ENCODE measurements at regions not wholly inside any gene's neighbourhood (a gene's known extent, or its start where the extent isn't known, plus 50 kb on each side); places are given as distances from the start of the nearest gene placed in this dataset.
"Not testable (repeated sequence)": the region's sequence is repeated elsewhere in the genome, so short reads cannot be mapped to it uniquely, and the experiment has no call there.

DNA sequence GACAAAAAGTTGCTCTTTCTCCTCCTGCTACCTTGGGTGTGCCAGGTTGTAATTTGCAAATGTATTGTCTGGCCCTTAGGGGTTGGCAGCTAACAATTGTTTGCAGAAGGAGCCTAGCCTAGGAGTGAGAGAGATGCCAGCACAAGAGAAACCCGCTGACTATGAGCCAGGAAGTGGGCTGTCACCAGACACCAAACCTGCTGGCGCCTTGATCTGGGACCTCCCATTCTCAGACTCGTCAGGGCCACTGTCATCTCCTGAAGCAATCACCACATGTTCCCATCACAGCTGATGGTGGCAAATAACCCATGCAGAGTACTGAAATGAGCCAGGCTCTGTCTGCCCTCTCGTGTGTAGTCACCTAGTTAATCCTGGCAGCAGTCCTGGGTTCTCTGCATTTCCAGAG lies 406.4 kb upstream of the NPAP1 start:
- no peaks in the 10 kb centered on the region for H3K9me3 ChIP-seq (ENCODE audit: control insufficient read depth, low read length)
- H3K36me3 ChIP-seq (ENCODE audit: control insufficient read depth, insufficient read depth, low read length, severe bottlenecking): no peaks in the 10 kb centered on the region
- DNase-seq (ENCODE audit: low read depth): no peak
- H3K4me1 ChIP-seq (ENCODE audit: control insufficient read depth, insufficient read depth, low read length): no peaks in the 10 kb centered on the region
- no peak overlapping the region for H3K4me3 ChIP-seq (ENCODE audit: low read length)
- H3K27me3 ChIP-seq (replicated peaks; ENCODE audit: control insufficient read depth, insufficient read depth, low read length): no peaks in the 10 kb centered on the region
- H3K9ac ChIP-seq (ENCODE audit: low read length): no peak overlapping the region

DNA sequence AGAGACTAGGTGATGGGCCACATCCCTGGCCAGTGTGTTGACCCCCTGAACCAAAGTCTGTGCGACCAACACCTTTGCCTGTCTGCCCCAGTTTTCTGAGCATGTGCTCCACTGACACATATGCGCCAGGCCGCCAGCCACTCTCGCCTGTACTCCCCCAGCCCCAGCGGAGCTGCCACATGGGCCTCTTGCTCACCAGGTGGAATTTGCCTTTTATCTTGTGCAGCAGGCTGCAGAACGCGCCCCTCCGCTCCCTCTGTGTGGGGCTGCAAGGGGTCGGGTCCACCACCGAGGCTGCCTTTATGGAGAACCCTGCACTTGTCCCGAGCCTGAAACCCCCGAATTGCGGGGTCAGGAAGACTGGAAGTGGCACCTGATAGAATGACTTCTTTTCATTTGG lies 405.7 kb upstream of the NPAP1 start:
- H3K9ac ChIP-seq (ENCODE audit: low read length): no peak overlapping the region
- no peaks in the 10 kb centered on the region for H3K36me3 ChIP-seq (ENCODE audit: control insufficient read depth, insufficient read depth, low read length, severe bottlenecking)
- no peaks in the 10 kb centered on the region for H3K9me3 ChIP-seq (ENCODE audit: control insufficient read depth, low read length)
- no peaks in the 10 kb centered on the region for H3K4me1 ChIP-seq (ENCODE audit: control insufficient read depth, insufficient read depth, low read length)
- H3K27me3 ChIP-seq (replicated peaks; ENCODE audit: control insufficient read depth, insufficient read depth, low read length): no peaks in the 10 kb centered on the region
- no peak for DNase-seq (ENCODE audit: low read depth)
- H3K4me3 ChIP-seq (ENCODE audit: low read length): no peak overlapping the region

DNA sequence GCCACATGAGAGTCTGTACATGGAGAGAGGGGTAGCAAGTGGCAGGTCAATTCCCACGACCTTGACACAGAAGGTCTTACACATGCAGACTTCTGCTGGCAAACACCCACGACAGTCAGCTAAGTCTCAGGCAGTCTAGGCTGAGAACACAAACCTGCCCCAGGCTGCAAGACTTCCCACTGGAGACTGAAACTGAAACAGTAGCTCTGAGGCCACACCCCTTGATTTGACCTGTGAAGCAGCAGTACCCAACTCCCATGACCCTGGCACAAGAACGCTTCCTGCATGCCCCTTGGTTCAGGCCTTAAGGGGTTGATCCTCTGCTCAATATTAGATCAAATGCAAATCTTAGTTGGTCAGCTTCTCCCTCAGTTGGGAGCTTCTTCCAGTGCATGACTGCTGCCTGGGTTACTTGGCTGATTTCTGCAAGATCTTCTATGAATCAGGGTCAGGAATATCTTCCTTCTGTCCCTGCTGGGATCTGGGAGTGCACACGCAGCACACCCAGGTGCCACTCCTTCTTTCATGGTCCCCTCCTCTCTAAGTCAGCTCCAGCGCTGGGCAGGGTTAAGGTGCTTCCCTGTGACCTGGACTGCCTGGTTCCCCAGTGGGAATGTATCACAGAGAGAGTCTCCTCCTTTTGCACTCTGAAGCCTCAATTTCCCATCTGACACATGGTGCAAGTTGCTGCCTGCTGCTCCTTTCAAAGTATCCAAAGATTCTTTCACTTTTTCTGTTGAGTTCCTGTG lies 403.9 kb upstream of the NPAP1 start:
- H3K9ac ChIP-seq (ENCODE audit: low read length): not testable (repeated sequence)

DNA sequence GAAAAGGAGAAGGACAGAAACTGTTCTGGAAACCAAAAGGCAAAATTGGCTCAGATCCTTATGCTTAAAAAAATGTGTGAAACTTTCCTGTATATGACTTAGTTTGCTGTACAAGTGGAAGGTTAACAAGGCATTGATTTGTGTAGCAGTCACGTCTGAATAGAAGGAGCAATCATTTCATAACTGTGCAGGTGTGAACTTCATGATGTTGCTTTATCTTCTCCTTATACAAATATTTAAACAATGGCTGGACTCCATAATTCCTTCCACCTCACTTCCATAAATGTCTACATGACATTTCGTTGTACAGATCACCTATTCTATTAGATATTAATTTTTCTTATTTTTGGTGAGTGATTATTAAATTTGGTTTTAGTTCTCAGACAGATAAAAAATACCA lies 382.7 kb upstream of the NPAP1 start:
- Histone ChIP-seq H3K9me3 (ENCODE audit: control insufficient read depth, low read length) (no peaks in the 10 kb centered on the region), H3K36me3 (ENCODE audit: control insufficient read depth, insufficient read depth, low read length, severe bottlenecking) (no peaks in the 10 kb centered on the region), H3K27me3 (replicated peaks; ENCODE audit: control insufficient read depth, insufficient read depth, low read length) (no peaks in the 10 kb centered on the region), H3K4me1 (ENCODE audit: control insufficient read depth, insufficient read depth, low read length) (no peaks in the 10 kb centered on the region), H3K4me3 (ENCODE audit: low read length) (no peak overlapping the region), H3K9ac (ENCODE audit: low read length) (no peak overlapping the region)
- no peak for DNase-seq (ENCODE audit: low read depth)

More for the DNA sequence above, 403.9 kb upstream of the NPAP1 start:
- not testable (repeated sequence) for H3K27me3 ChIP-seq (replicated peaks; ENCODE audit: control insufficient read depth, insufficient read depth, low read length); H3K4me3 ChIP-seq (ENCODE audit: low read length); DNase-seq (ENCODE audit: low read depth); H3K9me3 ChIP-seq (ENCODE audit: control insufficient read depth, low read length); H3K4me1 ChIP-seq (ENCODE audit: control insufficient read depth, insufficient read depth, low read length); H3K36me3 ChIP-seq (ENCODE audit: control insufficient read depth, insufficient read depth, low read length, severe bottlenecking)

DNA sequence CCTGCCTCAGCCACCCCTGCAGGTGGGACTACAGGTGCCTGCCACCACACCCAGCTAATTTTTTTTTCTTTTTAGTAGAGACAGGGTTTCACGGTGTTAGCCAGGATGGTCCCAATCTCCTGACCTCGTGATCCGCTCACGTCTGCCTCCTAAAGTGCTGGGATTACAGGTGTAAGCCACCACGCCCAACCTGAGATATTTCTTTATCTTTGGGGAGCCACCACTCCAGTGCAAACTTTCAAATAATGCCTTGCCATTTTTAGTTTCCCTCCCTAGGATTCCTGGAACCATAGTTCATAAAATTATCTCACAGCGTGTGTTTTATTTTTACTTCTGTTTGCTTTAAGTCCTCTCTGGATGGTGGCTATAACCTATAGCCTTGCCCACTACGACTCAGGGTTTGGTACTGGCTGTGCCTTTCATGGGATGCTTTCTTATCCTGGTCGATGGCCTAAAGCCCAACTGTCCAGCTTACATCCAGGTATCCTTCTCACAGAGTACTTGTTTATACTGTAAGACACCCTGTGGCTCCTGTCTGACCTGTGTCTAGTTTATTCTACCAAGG lies 374.7 kb upstream of the NPAP1 start:
- not testable (repeated sequence) for H3K36me3 ChIP-seq (ENCODE audit: control insufficient read depth, insufficient read depth, low read length, severe bottlenecking); H3K9ac ChIP-seq (ENCODE audit: low read length); H3K27me3 ChIP-seq (replicated peaks; ENCODE audit: control insufficient read depth, insufficient read depth, low read length); H3K9me3 ChIP-seq (ENCODE audit: control insufficient read depth, low read length); H3K4me3 ChIP-seq (ENCODE audit: low read length); DNase-seq (ENCODE audit: low read depth); H3K4me1 ChIP-seq (ENCODE audit: control insufficient read depth, insufficient read depth, low read length)

DNA sequence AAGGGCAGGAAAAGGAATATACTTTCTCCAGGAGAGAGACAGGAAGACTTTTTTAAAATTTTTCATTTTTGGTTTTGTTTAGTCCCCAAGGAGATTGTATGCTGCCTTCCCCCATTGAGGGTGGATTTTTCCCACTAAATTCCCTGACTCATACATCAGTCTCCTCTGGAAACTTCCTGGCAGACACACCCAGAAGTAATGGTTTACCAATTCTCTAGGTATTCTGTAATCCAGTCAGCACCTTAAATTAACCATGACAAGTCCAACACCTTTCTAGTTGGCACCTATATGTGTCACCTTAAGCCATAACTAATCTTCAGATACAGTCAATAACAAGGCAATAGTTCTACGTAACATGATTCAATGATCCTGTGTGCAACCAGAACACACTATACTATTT lies 373.6 kb upstream of the NPAP1 start:
- DNase-seq (ENCODE audit: low read depth); H3K4me1 ChIP-seq (ENCODE audit: control insufficient read depth, insufficient read depth, low read length); H3K4me3 ChIP-seq (ENCODE audit: low read length); H3K9ac ChIP-seq (ENCODE audit: low read length); H3K36me3 ChIP-seq (ENCODE audit: control insufficient read depth, insufficient read depth, low read length, severe bottlenecking); H3K27me3 ChIP-seq (replicated peaks; ENCODE audit: control insufficient read depth, insufficient read depth, low read length); H3K9me3 ChIP-seq (ENCODE audit: control insufficient read depth, low read length): not testable (repeated sequence)

DNA sequence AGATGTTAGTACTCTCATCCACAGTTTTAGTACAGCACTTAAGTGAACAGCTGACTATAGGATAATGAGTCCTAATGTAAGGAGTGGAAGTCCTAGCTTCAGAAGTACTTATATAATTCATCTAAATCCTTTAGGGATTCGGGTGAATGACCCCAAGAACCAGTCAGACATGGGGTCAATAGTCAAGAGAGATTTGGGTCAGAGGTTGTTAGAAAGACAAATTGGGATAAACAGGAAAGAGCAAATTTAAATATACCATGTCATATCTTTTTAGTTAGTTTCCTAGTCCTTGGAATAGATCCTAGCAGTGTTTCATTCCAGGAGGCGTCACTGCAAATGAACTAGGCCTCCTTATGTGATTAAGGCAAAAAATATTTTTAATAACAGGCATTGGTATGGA lies 370.8 kb upstream of the NPAP1 start:
- not testable (repeated sequence) for H3K36me3 ChIP-seq (ENCODE audit: control insufficient read depth, insufficient read depth, low read length, severe bottlenecking); H3K4me1 ChIP-seq (ENCODE audit: control insufficient read depth, insufficient read depth, low read length); H3K27me3 ChIP-seq (replicated peaks; ENCODE audit: control insufficient read depth, insufficient read depth, low read length); DNase-seq (ENCODE audit: low read depth); H3K9ac ChIP-seq (ENCODE audit: low read length); H3K9me3 ChIP-seq (ENCODE audit: control insufficient read depth, low read length); H3K4me3 ChIP-seq (ENCODE audit: low read length)

DNA sequence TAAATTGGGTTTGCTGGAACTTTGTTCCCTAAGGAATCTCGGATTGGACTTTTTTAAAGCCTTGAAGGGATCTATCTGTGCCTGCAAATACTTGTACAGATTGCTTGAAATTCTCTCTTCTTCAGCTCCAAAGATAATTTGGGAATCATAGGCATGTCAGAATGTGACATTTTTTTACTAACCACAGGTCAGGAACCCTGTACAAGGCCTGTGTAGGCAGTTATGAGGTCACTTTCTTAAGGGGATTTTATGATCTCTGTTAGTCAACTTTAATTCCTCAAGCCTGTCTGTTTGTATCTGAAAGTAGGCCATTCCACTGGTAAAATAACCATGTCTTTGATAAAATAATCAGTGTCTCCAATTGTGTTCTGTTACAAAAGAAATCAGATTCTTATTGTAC lies 369.9 kb upstream of the NPAP1 start:
- H3K27me3 ChIP-seq (replicated peaks; ENCODE audit: control insufficient read depth, insufficient read depth, low read length); DNase-seq (ENCODE audit: low read depth); H3K9me3 ChIP-seq (ENCODE audit: control insufficient read depth, low read length); H3K4me1 ChIP-seq (ENCODE audit: control insufficient read depth, insufficient read depth, low read length); H3K9ac ChIP-seq (ENCODE audit: low read length); H3K4me3 ChIP-seq (ENCODE audit: low read length); H3K36me3 ChIP-seq (ENCODE audit: control insufficient read depth, insufficient read depth, low read length, severe bottlenecking): not testable (repeated sequence)

DNA sequence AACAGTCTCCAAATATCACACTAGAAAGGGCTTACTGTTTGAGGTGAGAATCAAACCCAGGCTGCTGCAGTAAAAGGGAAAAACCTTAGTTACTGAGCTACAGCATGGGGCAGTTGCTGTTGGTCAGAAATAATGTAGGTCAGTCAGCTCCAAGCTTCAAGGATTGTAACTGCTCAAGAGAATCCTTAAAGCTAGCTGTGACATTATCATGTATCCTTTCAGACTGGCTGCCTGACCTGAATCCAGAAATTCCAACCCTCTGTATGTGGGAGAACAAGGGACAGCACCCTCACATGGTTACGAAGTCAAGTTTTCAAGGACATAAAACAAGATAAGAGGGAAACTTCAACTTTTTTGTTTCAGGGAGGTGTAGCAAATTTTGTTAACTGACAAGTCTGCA lies 365.9 kb upstream of the NPAP1 start:
- not testable (repeated sequence) for H3K27me3 ChIP-seq (replicated peaks; ENCODE audit: control insufficient read depth, insufficient read depth, low read length); H3K4me3 ChIP-seq (ENCODE audit: low read length); H3K36me3 ChIP-seq (ENCODE audit: control insufficient read depth, insufficient read depth, low read length, severe bottlenecking); DNase-seq (ENCODE audit: low read depth); H3K4me1 ChIP-seq (ENCODE audit: control insufficient read depth, insufficient read depth, low read length); H3K9ac ChIP-seq (ENCODE audit: low read length); H3K9me3 ChIP-seq (ENCODE audit: control insufficient read depth, low read length)

DNA sequence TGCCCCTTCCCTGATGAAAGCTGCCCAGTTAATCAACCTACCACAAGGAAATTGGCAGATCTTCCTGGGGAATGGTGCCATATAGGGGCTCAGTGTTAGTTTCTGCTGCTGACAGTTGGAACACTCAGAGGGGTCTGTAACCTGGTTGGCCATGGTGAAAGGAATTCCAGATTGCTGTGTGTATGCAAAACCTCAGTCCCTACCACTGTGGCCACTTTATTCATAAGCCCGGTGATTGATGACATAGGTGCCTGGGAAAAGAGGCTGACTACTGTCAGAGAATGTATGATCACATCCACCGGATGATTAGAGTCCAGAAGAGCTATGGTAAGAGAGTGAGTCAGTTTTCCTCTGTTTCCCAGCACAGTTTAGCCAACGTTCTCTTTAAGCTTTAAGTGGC lies 363.9 kb upstream of the NPAP1 start:
- not testable (repeated sequence) for H3K36me3 ChIP-seq (ENCODE audit: control insufficient read depth, insufficient read depth, low read length, severe bottlenecking); H3K9me3 ChIP-seq (ENCODE audit: control insufficient read depth, low read length); H3K27me3 ChIP-seq (replicated peaks; ENCODE audit: control insufficient read depth, insufficient read depth, low read length); H3K4me1 ChIP-seq (ENCODE audit: control insufficient read depth, insufficient read depth, low read length); H3K4me3 ChIP-seq (ENCODE audit: low read length); H3K9ac ChIP-seq (ENCODE audit: low read length); DNase-seq (ENCODE audit: low read depth)

DNA sequence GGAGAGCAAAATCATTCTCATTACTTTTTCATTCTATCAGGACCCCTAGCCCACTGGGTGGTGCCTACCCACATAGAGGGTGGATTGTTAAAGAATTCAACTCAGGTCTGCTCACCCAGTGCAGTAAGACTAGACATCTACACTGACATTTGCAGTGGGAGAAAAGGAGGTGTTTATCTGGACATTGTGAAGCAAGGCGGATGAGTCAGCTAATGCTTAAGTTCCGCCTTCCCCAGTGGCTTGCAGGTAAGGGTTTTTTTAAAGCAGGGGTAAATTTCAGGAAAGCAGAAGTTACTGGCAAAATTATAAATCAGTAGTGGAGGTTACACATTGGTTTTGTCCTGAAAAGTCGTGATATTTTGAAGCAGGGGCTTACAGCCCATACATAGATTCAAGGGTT lies 359.2 kb upstream of the NPAP1 start:
- DNase-seq (ENCODE audit: low read depth); H3K9me3 ChIP-seq (ENCODE audit: control insufficient read depth, low read length); H3K27me3 ChIP-seq (replicated peaks; ENCODE audit: control insufficient read depth, insufficient read depth, low read length); H3K4me1 ChIP-seq (ENCODE audit: control insufficient read depth, insufficient read depth, low read length); H3K4me3 ChIP-seq (ENCODE audit: low read length); H3K9ac ChIP-seq (ENCODE audit: low read length); H3K36me3 ChIP-seq (ENCODE audit: control insufficient read depth, insufficient read depth, low read length, severe bottlenecking): not testable (repeated sequence)

DNA sequence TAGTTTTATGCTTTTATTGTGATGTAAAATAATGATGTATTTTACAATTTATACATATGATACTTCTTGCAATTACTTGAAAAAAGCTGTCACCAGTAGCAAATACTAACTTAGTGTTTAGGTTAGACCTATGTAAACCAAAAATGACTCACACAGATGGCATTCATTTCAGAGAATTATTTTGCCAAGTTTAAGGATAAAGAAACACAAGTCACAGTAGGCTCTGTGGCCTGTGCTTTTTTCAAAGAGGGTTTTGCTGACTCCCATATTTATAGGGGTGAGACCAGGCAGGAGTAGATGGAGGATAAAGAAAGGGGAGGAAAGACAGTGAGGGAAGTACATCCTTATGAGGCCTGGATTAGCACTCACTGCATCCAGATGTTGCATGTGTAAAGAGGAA lies 356.6 kb upstream of the NPAP1 start:
- Histone ChIP-seq H3K4me1 (ENCODE audit: control insufficient read depth, insufficient read depth, low read length) (no peaks in the 10 kb centered on the region), H3K27me3 (replicated peaks; ENCODE audit: control insufficient read depth, insufficient read depth, low read length) (no peaks in the 10 kb centered on the region), H3K9ac (ENCODE audit: low read length) (no peak overlapping the region), H3K4me3 (ENCODE audit: low read length) (no peak overlapping the region), H3K9me3 (ENCODE audit: control insufficient read depth, low read length) (no peaks in the 10 kb centered on the region), H3K36me3 (ENCODE audit: control insufficient read depth, insufficient read depth, low read length, severe bottlenecking) (no peaks in the 10 kb centered on the region)
- no peak for DNase-seq (ENCODE audit: low read depth)

All from adipocyte (in vitro differentiated cells).